Peyer's patch (tissue), 4 donors: ENCODE measurements at regions not wholly inside any gene's neighbourhood (a gene's known extent, or its start where the extent isn't known, plus 50 kb on each side); places are given as distances from the start of the nearest gene placed in this dataset.
"Not testable (repeated sequence)": the region's sequence is repeated elsewhere in the genome, so short reads cannot be mapped to it uniquely, and the experiment has no call there.

Source experiments
- DNase-seq, 3 donors: peaks; one replicate each; pipeline ENCODE4 v3.0.0-alpha.2; 2017 to 2019
- H3K27ac ChIP-seq, 4 donors: fragments of 200-600 bp; sonication (generic); one replicate each; pipeline ENCODE4 v1.5.1; 2016 to 2019
- H3K27me3 ChIP-seq, 2 donors: fragments of 200-600 bp; sonication (generic); one replicate each; pipeline ENCODE4 v1.5.1; 2019
- H3K36me3 ChIP-seq, 3 donors: fragments of 200-600 bp; sonication (generic); one replicate each; pipeline ENCODE4 v1.5.1; 2016 to 2019
- H3K4me1 ChIP-seq, 4 donors: fragments of 200-600 bp; sonication (generic); one replicate each; pipeline ENCODE4 v1.5.1; 2016 to 2019
- H3K4me3 ChIP-seq, 4 donors: fragments of 200-600 bp; sonication (generic); 1 replicate in 3 of 4; 2 replicates in 1 of 4; pipeline ENCODE4 v1.5.1; 2016 to 2019; ENCODE audit warnings: mild to moderate bottlenecking in 1 of 4
- H3K9me3 ChIP-seq, 4 donors: fragments of 200-600 bp; sonication (generic); one replicate each; pipeline ENCODE4 v1.5.1; 2016 to 2019; ENCODE audit warnings: mild to moderate bottlenecking in 1 of 4
- CTCF ChIP-seq, 6 experiments: fragments of 450-650 bp in 4 of 6; fragments of 200-600 bp in 2 of 6; sonication (generic) in 1 of 6; IDR thresholded peaks; one replicate each; pipeline ENCODE4 v1.5.1; 2017 to 2019; ENCODE audit warnings: antibody characterized with exemption in 6 of 6, mild to moderate bottlenecking in 3 of 6, moderate library complexity in 1 of 6
- POLR2A ChIP-seq, 2 donors: fragments of 450-650 bp; IDR thresholded peaks; one replicate each; pipeline ENCODE4 v1.5.1; 2017; ENCODE audit warnings: antibody characterized with exemption in 2 of 2, mild to moderate bottlenecking in 2 of 2, moderate library complexity in 2 of 2

DNA sequence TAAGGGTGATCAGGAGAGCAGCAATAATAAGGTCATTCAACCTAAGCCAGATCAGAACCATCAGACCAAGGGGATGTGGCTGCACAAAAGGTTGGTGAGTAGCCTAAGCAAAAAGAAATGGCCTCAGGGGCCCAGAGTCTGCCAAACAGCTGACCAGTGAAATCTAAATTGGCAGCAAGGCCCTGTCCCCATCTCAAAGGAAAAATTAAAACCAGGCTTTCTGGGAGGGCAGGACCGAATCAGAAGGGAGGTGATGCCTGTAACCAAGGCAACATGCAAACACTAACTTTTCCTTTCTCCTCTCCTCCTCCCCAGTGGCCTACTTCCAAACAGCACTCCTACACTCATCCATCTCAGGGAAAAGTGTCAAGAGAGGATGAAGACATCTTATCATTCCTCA, 256.4 kb downstream of the NUAK1 start:
- Histone ChIP-seq H3K4me1 (no peaks in the 10 kb centered on the region), H3K9me3 (no peaks in the 10 kb centered on the region), H3K27ac (no peak overlapping the region), H3K4me3 (no peak overlapping the region), H3K27me3 (no peaks in the 10 kb centered on the region), H3K36me3 (no peaks in the 10 kb centered on the region)
- TF ChIP-seq POLR2A (IDR thresholded peaks at IDR 0.05) = no peak
- no peak for TF ChIP-seq CTCF (IDR thresholded peaks at IDR 0.05)
- DNase-seq = no peak

- no peaks in the 10 kb centered on the region for H3K9me3 ChIP-seq
- H3K4me1 ChIP-seq = no peaks in the 10 kb centered on the region
- H3K4me3 ChIP-seq = no peak overlapping the region
- TF ChIP-seq CTCF (IDR thresholded peaks at IDR 0.05) (no peak), POLR2A (IDR thresholded peaks at IDR 0.05) (no peak)
- DNase-seq = no peak
- H3K36me3 ChIP-seq = no peaks in the 10 kb centered on the region
- no peak overlapping the region for H3K27ac ChIP-seq
- no peaks in the 10 kb centered on the region for H3K27me3 ChIP-seq
These were observed 251.6 kb downstream of the NUAK1 start for GRCh38 chr12:105887131-105887530.

DNA sequence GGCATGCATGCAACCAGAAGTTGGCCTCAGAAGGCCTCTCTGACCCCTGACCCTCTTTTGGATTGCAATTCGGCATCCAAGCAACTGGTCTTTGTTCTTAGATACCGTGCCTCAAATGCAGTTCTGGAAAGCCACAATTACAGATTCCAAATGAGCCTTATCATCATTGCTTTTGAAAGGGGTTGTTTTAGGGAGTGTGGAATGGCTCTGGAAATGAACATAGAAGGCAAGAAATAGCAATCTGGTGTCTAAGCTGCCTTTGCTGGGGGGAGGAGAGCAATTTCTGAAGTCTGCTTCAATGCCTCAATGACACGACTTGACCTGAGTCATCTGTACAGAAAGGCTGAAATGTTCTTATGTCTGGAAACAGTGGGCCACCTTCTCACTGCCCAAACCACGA, 250.1 kb downstream of the NUAK1 start:
- no peaks in the 10 kb centered on the region for H3K4me1 ChIP-seq
- H3K27me3 ChIP-seq = no peaks in the 10 kb centered on the region
- H3K4me3 ChIP-seq = no peak overlapping the region
- H3K9me3 ChIP-seq = no peaks in the 10 kb centered on the region
- no peaks in the 10 kb centered on the region for H3K36me3 ChIP-seq
- DNase-seq = no peak
- H3K27ac ChIP-seq = no peak overlapping the region
- no peak for TF ChIP-seq POLR2A (IDR thresholded peaks at IDR 0.05)
- TF ChIP-seq CTCF (IDR thresholded peaks at IDR 0.05) = no peak

GRCh38 chr12:105892362-105892910, 246.3 kb downstream of the NUAK1 start:
- no peak for DNase-seq
- Histone ChIP-seq H3K27ac (no peak overlapping the region), H3K4me1 (no peaks in the 10 kb centered on the region), H3K27me3 (no peaks in the 10 kb centered on the region), H3K9me3 (no peaks in the 10 kb centered on the region), H3K36me3 (no peaks in the 10 kb centered on the region), H3K4me3 (no peak overlapping the region)
- TF ChIP-seq CTCF (IDR thresholded peaks at IDR 0.05) (no peak), POLR2A (IDR thresholded peaks at IDR 0.05) (no peak)

GRCh38 chr12:105895197-105895832, 243.4 kb downstream of the NUAK1 start:
- H3K9me3 ChIP-seq, H3K4me1 ChIP-seq, H3K27ac ChIP-seq, H3K27me3 ChIP-seq, H3K36me3 ChIP-seq, DNase-seq, H3K4me3 ChIP-seq: not testable (repeated sequence)

GRCh38 chr12:105897311-105897725, 241.4 kb downstream of the NUAK1 start:
- H3K4me3 ChIP-seq = no peak overlapping the region
- H3K36me3 ChIP-seq = no peaks in the 10 kb centered on the region
- no peaks in the 10 kb centered on the region for H3K9me3 ChIP-seq
- H3K4me1 ChIP-seq = no peaks in the 10 kb centered on the region
- DNase-seq = no peak
- no peaks in the 10 kb centered on the region for H3K27me3 ChIP-seq
- H3K27ac ChIP-seq = no peak overlapping the region
- TF ChIP-seq CTCF (IDR thresholded peaks at IDR 0.05) (no peak), POLR2A (IDR thresholded peaks at IDR 0.05) (no peak)

GRCh38 chr12:105898271-105898670, 240.5 kb downstream of the NUAK1 start:
- H3K9me3 ChIP-seq, H3K36me3 ChIP-seq, H3K4me1 ChIP-seq, DNase-seq, H3K27me3 ChIP-seq, H3K4me3 ChIP-seq, H3K27ac ChIP-seq: not testable (repeated sequence)
